Adipocyte (in vitro differentiated cells): ENCODE measurements at regions not wholly inside any gene's neighbourhood (a gene's known extent, or its start where the extent isn't known, plus 50 kb on each side); places are given as distances from the start of the nearest gene placed in this dataset.

Experiments used
- DNase-seq: peaks from one replicate; pipeline ENCODE4 v3.0.0-alpha.2; 2015; ENCODE audit warnings: low read depth
- H3K27me3 ChIP-seq: replicated peaks from 2 replicates; pipeline ENCODE4 v1.7.0; 2013; ENCODE audit warnings: mild to moderate bottlenecking, low read length, moderate library complexity; ENCODE audit not compliant: control insufficient read depth, insufficient read depth
- H3K36me3 ChIP-seq: 2 replicates; pipeline ENCODE4 v1.7.0; 2013; ENCODE audit warnings: low read length, mild to moderate bottlenecking, moderate library complexity; ENCODE audit not compliant: control insufficient read depth, insufficient read depth, severe bottlenecking
- H3K4me1 ChIP-seq: 2 replicates; pipeline ENCODE4 v1.7.0; 2013; ENCODE audit warnings: mild to moderate bottlenecking, low read length, moderate library complexity; ENCODE audit not compliant: control insufficient read depth, insufficient read depth
- H3K4me3 ChIP-seq: 2 replicates; pipeline ENCODE4 v1.7.0; 2013; ENCODE audit warnings: mild to moderate bottlenecking, low read length, moderate library complexity
- H3K9ac ChIP-seq: 2 replicates; pipeline ENCODE4 v1.7.0; 2013; ENCODE audit warnings: mild to moderate bottlenecking, low read length, moderate library complexity
- H3K9me3 ChIP-seq: 2 replicates; pipeline ENCODE4 v1.7.0; 2013; ENCODE audit warnings: mild to moderate bottlenecking, low read length, moderate library complexity; ENCODE audit not compliant: control insufficient read depth

DNA sequence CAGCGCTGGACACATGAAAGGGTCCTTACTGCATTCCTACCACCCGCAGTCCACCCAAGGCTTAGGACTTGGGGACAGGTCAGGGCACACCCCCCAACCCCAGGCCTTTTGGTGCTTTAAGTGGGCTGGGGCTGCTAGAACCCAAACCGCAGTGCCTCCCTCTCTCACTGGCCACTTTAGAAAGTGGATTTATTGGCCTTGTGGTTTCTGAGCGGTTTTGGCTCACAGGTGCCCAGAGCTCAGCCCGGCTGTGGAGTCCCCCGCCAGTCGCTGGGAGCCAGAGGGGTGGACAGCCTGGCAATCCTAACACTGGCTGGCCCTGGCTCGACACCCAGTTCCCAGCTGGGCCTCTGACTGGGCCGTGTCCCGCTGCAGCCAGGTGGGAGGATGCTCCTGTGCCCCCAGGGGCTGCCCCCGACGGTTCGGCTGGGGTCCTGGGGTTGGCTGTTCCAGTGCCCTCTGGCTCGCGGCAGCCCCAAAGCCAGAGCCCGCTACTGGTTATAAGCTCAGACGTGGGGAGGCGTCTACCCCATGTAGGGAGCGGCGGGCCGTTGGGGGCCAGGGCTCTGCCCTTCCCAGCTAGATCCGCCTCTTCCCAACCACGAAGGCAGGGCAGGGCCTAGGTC lies 65.2 kb upstream of the RNU6ATAC start:
- Histone ChIP-seq H3K4me1 (peaks cover 46% of the 10 kb centered on the region), H3K4me3 (no peak overlapping the region), H3K36me3 (no peaks in the 10 kb centered on the region), H3K9me3 (no peaks in the 10 kb centered on the region), H3K27me3 (peaks cover 27% of the 10 kb centered on the region), H3K9ac (no peak overlapping the region)
- no peak for DNase-seq

DNA sequence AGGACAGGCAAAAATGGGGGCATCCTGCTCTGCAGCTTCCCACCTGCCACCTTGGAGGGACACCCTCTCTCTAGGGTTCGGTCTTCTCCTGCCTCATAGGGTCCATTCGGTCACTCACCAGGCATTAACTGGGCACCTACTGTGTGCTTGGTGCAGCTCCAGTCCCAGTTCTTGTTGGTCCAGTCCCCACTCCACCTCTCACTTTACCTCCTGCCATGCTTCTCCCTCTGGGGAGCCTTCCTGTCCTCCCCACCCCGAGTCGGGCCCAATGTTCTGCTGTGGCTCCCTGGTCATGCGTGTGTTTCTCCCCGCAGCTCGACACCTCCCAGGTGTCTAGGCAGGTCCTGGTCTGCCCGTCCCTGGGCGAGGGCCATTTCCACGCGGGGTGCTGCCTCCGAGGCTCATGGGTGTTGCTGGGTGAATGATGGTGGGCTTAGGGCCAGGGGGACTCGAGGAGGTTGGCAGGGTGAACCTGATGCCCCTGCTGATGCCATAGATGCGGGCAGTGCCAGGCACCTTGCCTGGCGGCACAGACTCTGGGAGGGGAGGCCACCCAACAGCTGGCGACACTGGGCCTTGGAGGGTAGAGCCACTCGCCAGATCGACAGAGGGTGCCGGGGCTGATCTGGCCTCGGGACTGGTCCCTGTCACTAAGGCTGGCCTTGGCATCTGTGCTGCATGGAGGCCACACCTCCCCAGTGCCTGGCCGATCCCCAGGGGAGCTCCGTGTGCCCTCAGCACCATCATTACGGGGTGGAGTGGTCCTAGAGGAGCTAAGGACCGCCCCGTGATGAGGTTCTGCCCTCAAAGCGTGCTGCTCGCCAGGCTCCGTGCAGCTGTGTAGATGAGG lies 66.0 kb upstream of the RNU6ATAC start:
- H3K4me1 ChIP-seq = peaks cover 46% of the 10 kb centered on the region
- H3K4me3 ChIP-seq = no peak overlapping the region
- H3K36me3 ChIP-seq = no peaks in the 10 kb centered on the region
- H3K27me3 ChIP-seq = peaks cover 27% of the 10 kb centered on the region
- no peaks in the 10 kb centered on the region for H3K9me3 ChIP-seq
- H3K9ac ChIP-seq = peak overlapping the region; percentile 76
- DNase-seq = no peak

DNA sequence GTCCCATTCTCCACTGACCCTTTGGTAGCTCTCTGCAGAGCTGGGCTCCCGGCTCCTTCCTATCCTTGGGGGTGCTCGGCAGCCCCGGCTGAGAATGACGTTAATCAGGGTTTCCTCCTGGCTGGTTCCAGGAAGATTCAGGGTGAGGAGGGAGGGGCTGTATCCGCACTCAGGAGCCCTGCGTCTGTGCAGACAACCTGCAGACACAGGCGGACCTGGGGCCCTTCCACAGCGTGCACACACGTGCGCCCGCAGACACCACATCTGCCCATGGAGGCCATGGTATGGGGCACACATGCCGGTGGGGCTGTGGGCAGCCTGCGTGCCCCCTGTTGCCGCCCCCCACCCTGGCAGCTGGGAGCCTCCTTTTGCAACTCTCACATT lies 66.6 kb upstream of the RNU6ATAC start:
- Histone ChIP-seq H3K9me3 (no peaks in the 10 kb centered on the region), H3K4me3 (no peak overlapping the region), H3K36me3 (no peaks in the 10 kb centered on the region), H3K9ac (peak overlapping the region; percentile 76), H3K27me3 (peaks cover 27% of the 10 kb centered on the region), H3K4me1 (peaks cover 49% of the 10 kb centered on the region)
- no peak for DNase-seq

DNA sequence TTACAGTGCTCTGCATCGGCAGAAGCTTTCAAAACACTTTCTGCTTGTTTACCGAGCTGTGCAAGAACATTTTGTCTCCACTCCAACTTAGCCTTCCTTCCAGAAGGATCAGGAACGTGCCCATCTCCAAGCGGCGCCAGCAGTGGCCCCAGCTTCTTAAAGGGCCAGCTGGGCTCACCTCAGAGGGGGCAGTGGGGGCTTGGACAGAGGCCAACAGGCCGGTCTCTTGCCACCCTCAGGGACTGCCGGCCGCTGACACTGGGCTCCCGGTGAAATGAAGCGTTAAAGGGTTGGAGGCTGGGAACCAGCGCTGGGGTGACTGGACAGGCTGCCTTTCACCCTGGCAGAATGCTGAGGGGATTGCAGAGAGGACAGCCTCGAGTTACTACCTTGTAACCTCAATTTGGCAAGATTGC lies 67.0 kb upstream of the RNU6ATAC start:
- Histone ChIP-seq H3K36me3 (no peaks in the 10 kb centered on the region), H3K9ac (peak overlapping the region; percentile 76), H3K9me3 (no peaks in the 10 kb centered on the region), H3K4me3 (no peak overlapping the region), H3K4me1 (peaks cover 50% of the 10 kb centered on the region), H3K27me3 (peaks cover 27% of the 10 kb centered on the region)
- no peak for DNase-seq

DNA sequence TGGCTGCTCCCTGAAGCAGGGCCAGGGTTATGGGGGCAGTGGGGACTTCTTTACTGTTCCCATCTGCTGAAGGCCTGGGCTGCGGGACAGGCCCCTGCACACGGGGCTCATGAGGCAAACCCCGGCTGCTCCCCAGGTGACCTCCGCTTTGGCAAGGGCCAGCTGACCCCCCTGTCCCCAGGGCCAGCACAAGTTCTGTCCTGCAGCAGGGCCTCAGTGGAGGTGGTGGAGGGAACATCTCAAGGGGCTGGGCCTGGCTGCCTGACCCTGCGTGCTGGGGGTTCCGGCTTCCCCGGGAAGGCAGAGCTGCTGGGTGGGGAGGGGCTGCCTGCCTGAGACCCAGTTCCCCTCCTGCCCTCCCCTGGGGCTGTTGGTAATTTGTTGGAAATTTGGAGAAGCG lies 67.4 kb upstream of the RNU6ATAC start:
- Histone ChIP-seq H3K36me3 (no peaks in the 10 kb centered on the region), H3K27me3 (peaks cover 26% of the 10 kb centered on the region)

DNA sequence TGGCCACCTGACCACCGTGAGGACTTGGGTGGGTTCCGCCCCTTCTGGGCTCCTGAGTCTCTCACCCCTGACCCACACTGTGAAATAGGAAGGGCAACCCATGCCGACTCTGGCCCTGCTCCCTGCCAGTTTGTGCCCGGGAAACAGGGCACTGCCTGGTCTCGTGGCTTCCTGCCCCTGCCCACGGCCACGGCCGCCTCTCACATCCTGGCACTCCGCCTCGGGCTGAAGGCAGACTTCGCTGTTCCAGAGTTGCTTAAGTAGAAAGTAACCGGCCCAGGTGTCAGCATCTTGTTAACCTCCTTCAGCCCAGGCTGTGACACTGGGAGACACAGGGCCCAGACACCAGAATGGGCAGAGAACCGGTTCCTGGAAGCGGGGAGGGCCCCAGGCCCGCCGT lies 68.7 kb upstream of the RNU6ATAC start:
- no peak for DNase-seq
- H3K27me3 ChIP-seq = peaks cover 16% of the 10 kb centered on the region

More for the DNA sequence above, 67.4 kb upstream of the RNU6ATAC start:
- Histone ChIP-seq H3K4me3 (no peak overlapping the region), H3K9ac (peak overlapping the region; percentile 76), H3K9me3 (no peaks in the 10 kb centered on the region), H3K4me1 (peaks cover 50% of the 10 kb centered on the region)
- no peak for DNase-seq

DNA sequence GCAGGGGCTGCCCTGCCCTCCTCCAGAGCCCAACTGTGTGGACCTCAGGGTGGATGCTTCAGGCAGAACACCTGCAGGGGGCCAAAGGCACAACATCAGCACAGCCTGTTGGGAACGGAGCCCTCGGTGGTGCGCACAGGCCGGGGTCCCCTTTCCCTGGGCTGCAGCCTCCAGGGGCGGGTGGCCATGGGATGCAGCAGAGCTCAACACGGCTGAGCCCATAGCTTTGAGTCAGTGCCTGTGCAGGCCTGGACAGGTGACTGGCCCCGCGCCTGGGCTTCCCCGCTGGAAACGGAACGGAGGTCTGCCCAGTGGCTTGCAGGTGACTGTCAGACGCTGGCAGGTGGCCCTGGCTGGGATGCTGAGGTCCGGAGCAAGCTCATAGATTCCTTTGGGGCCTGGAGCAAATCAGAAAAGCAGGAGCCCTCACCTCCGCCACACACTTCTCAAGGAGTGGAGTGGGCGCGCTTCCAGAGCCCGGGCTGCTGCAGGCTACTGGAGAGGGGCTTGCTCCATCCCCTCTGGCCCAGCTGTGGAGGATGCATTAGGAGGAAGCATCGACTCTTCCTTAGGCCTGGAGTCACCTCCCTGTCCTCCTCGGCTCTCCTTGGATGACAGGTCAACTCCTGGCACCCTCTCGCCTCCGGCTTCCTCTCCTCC lies 69.8 kb upstream of the RNU6ATAC start:
- H3K4me3 ChIP-seq = no peak overlapping the region
- no peaks in the 10 kb centered on the region for H3K9me3 ChIP-seq
- no peaks in the 10 kb centered on the region for H3K36me3 ChIP-seq
- H3K4me1 ChIP-seq = peaks cover 32% of the 10 kb centered on the region
- H3K9ac ChIP-seq = no peak overlapping the region
- DNase-seq = no peak
- H3K27me3 ChIP-seq = peaks cover 5% of the 10 kb centered on the region

More for the DNA sequence above, 68.7 kb upstream of the RNU6ATAC start:
- Histone ChIP-seq H3K9me3 (no peaks in the 10 kb centered on the region), H3K9ac (no peak overlapping the region), H3K36me3 (no peaks in the 10 kb centered on the region), H3K4me3 (no peak overlapping the region), H3K4me1 (peaks cover 38% of the 10 kb centered on the region)

DNA sequence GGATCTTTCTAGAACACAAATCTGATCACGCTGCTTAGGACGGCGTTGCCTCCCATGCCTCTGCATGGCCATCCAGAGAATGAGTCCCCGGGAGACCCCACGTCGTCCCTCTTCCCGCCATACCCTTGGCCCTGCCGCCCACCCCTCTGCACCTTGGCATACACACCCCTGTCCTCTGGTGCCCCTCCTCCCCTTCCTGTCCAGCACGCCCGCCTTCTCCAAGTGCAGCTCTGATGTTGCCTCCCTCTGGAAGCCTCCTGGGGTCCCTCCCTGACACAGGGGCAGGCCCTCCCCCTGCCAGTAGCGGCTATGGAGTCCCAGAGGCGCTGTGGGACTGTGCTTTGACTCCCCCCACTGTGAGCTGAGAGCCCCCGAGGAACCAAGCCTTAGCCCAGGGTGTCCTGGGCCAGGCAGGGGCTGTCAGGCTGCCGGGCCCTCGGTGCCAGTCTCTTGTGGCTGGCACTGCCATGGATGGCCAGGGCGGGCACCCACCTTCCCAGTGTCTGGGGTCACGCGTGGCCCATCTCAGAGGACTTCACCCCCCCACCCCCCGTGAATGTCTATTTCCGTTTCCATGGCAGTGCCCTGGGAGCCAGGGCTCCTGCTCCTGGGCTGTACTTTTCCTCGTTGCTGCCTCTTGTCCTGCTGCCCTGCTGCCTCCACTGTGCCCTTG lies 70.5 kb upstream of the RNU6ATAC start:
- no peaks in the 10 kb centered on the region for H3K9me3 ChIP-seq
- no peak overlapping the region for H3K9ac ChIP-seq
- H3K27me3 ChIP-seq = peaks cover 1% of the 10 kb centered on the region
- peaks cover 32% of the 10 kb centered on the region for H3K4me1 ChIP-seq
- no peak for DNase-seq
- H3K36me3 ChIP-seq = no peaks in the 10 kb centered on the region
- H3K4me3 ChIP-seq = no peak overlapping the region

DNA sequence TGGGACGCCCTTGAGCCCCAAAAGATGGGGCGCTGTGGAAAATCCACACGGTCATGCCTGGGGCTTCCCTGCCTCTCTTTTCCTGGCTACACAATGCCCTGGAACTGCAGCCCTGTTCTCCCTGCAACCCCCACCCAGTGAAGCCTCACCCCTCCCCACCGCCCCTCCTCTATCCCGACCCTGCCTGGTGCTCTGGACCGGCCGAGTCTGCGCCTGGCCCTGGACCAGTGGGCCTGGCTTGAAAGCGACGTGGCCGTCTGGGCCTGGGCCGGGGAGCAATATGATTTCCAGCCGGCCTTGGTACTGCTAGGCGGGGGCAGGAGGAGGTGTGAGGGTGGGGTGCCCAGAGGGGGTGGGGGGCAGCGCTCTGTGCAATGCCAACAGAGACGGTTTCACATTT lies 71.0 kb upstream of the RNU6ATAC start:
- Histone ChIP-seq H3K4me3 (no peak overlapping the region), H3K27me3 (peaks cover 5% of the 10 kb centered on the region), H3K4me1 (peaks cover 30% of the 10 kb centered on the region), H3K36me3 (no peaks in the 10 kb centered on the region), H3K9me3 (no peaks in the 10 kb centered on the region), H3K9ac (no peak overlapping the region)
- no peak for DNase-seq

DNA sequence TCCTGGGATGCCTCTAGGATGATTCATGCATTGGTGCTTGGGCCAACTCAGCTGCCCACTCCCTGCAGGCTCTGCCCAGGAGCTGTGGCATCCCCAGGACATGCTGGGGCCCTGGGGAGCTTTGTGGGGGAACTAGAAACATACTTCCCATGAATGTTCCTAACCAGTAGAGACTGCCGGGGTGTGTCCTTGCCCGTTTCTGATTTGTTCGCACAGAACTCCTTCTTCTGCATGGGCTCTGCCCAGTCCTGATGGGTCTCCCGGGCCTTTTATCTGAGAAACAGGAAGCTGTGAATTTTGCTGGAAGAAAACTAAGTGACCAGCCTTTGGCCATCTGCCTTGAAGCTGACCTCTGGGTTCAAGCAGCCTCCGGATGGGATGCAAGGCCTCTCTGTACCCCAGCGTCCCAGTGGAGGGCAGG lies 71.6 kb upstream of the RNU6ATAC start:
- no peak overlapping the region for H3K4me3 ChIP-seq
- peaks cover 8% of the 10 kb centered on the region for H3K27me3 ChIP-seq
- H3K9me3 ChIP-seq = no peaks in the 10 kb centered on the region
- H3K36me3 ChIP-seq = no peaks in the 10 kb centered on the region
- H3K9ac ChIP-seq = no peak overlapping the region
- peak; percentile 23 for DNase-seq
- H3K4me1 ChIP-seq = peaks cover 23% of the 10 kb centered on the region
